Uterus (tissue), 3 donors: ENCODE measurements at regions not wholly inside any gene's neighbourhood (a gene's known extent, or its start where the extent isn't known, plus 50 kb on each side); places are given as distances from the start of the nearest gene placed in this dataset.

Experiments
- DNase-seq, 2 donors: peaks; one replicate each; pipeline ENCODE4 v3.0.0-alpha.2; 2019 to 2020
- H3K27ac ChIP-seq, 2 donors: fragments of 200-600 bp; sonication (generic); 1 replicate in 1 of 2; 2 replicates in 1 of 2; pipeline ENCODE4 v1.5.1; 2016 to 2018
- H3K27me3 ChIP-seq, 2 donors: fragments of 200-600 bp; sonication (generic); one replicate each; pipeline ENCODE4 v1.5.1; 2018 to 2019; ENCODE audit warnings: control low read depth in 1 of 2
- H3K36me3 ChIP-seq, 2 donors: fragments of 200-600 bp; sonication (generic); one replicate each; pipeline ENCODE4 v1.5.1; 2019; ENCODE audit warnings: control low read depth in 1 of 2
- H3K4me1 ChIP-seq, 2 donors: fragments of 200-600 bp; sonication (generic); one replicate each; pipeline ENCODE4 v1.5.1; 2018 to 2019; ENCODE audit warnings: control low read depth in 1 of 2
- H3K4me3 ChIP-seq, 2 donors: fragments of 200-600 bp; sonication (generic); 1 replicate in 1 of 2; 2 replicates in 1 of 2; pipeline ENCODE4 v1.5.1; 2018 to 2019; ENCODE audit warnings: mild to moderate bottlenecking in 1 of 2
- H3K9me3 ChIP-seq, 2 donors: fragments of 200-600 bp; sonication (generic); one replicate each; pipeline ENCODE4 v1.5.1; 2019; ENCODE audit warnings: control low read depth in 1 of 2
- POLR2A ChIP-seq, 2 donors: fragments of 450-650 bp; IDR thresholded peaks; one replicate each; pipeline ENCODE4 v1.6.1; 2016; ENCODE audit warnings: antibody characterized with exemption in 2 of 2, mild to moderate bottlenecking in 1 of 2, moderate library complexity in 1 of 2
- intact Hi-C: fragments of 100-400 bp; cut with DNase I; formaldehyde crosslinking; loops from one replicate; pipeline ENCODE4 v1.15.1; 2023; ENCODE audit warnings: low total_unique reads
- TF ChIP-seq, protein P1 (sequence below), 4 experiments: fragments of 200-600 bp in 2 of 4; fragments of 450-650 bp in 2 of 4; sonication (generic) in 2 of 4; IDR thresholded peaks; one replicate each; pipeline ENCODE4 v1.5.1; 2016 to 2019; ENCODE audit warnings: antibody characterized with exemption in 4 of 4, mild to moderate bottlenecking in 2 of 4, moderate library complexity in 1 of 4
- donor health status: DM: yes; HTN: yes; CAD: no.

DNA sequence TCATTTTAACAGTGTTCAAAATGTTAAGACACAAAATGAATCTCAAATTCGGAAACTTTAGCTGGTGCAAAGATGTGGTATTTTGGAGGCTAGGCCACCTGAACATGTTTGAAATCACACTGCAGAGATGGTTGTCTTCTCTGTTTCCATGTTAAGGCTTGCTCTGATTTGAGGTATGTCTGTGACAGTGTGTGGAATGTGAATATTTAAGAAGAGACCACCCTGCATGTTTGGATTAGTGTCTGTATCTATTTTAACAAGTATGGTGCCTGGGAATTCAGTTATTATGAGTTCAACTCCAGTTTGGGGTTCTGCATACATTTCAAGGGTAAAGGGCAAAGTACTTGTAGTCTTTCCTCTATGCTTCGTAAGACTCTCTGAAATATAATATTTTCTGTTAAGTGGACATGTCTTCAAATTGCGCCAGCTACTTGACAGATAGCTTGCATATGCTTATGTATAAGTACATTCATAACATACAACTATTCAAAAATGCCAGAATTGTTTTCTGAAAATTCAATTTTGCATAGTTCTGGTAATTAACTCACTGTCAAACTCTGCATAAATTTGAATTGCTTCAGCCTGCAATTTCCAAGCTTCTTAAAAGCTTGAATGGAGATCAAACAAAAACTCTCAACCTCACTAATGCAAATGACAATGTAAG, 424.0 kb downstream of the ADAMTS20 start:
- TF ChIP-seq, protein P1, sequence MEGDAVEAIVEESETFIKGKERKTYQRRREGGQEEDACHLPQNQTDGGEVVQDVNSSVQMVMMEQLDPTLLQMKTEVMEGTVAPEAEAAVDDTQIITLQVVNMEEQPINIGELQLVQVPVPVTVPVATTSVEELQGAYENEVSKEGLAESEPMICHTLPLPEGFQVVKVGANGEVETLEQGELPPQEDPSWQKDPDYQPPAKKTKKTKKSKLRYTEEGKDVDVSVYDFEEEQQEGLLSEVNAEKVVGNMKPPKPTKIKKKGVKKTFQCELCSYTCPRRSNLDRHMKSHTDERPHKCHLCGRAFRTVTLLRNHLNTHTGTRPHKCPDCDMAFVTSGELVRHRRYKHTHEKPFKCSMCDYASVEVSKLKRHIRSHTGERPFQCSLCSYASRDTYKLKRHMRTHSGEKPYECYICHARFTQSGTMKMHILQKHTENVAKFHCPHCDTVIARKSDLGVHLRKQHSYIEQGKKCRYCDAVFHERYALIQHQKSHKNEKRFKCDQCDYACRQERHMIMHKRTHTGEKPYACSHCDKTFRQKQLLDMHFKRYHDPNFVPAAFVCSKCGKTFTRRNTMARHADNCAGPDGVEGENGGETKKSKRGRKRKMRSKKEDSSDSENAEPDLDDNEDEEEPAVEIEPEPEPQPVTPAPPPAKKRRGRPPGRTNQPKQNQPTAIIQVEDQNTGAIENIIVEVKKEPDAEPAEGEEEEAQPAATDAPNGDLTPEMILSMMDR (IDR thresholded peaks at IDR 0.05), result no peak
- TF ChIP-seq POLR2A (IDR thresholded peaks at IDR 0.05), result no peak
- H3K4me3 ChIP-seq, result no peak overlapping the region
- intact Hi-C loops, result no loop called here

GRCh38 chr12:43126652-43127375, 425.2 kb downstream of the ADAMTS20 start:
- Histone ChIP-seq H3K36me3 (no peaks in the 10 kb centered on the region), H3K4me3 (no peak overlapping the region), H3K9me3 (no peaks in the 10 kb centered on the region), H3K27me3 (no peaks in the 10 kb centered on the region), H3K27ac (no peak overlapping the region), H3K4me1 (no peaks in the 10 kb centered on the region)
- TF ChIP-seq, protein P1 (IDR thresholded peaks at IDR 0.05), result no peak
- no peak for TF ChIP-seq POLR2A (IDR thresholded peaks at IDR 0.05)
- intact Hi-C loops, result no loop called here
- DNase-seq, result no peak

More for the DNA sequence above, 424.0 kb downstream of the ADAMTS20 start:
- no peaks in the 10 kb centered on the region for H3K9me3 ChIP-seq
- H3K4me1 ChIP-seq, result no peaks in the 10 kb centered on the region
- no peak for DNase-seq
- H3K27ac ChIP-seq, result no peak overlapping the region
- H3K27me3 ChIP-seq, result no peaks in the 10 kb centered on the region
- no peaks in the 10 kb centered on the region for H3K36me3 ChIP-seq

DNA sequence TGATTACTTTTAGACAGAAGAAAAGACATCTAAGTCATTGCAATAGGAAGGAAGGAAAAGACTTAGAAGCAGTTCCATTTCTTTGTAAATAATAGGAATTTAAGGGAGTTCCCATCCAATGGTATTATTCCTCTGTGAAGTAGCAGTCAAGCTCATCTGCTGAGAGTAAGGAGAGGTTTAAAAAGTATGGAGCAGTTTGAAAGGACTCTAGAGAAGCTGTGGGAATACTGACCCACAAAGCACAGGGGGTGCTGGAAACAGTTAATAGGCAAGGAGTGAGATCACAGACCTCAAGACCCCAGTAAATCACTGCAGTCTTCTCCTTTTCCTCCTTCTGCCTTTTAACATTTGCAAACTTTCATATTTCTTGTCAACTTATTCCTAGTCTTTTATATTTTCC, 428.5 kb downstream of the ADAMTS20 start:
- no peak for TF ChIP-seq POLR2A (IDR thresholded peaks at IDR 0.05)
- TF ChIP-seq, protein P1 (IDR thresholded peaks at IDR 0.05), result no peak
- no peak overlapping the region for H3K4me3 ChIP-seq
- H3K36me3 ChIP-seq, result no peaks in the 10 kb centered on the region
- intact Hi-C loops, result no loop called here
- no peaks in the 10 kb centered on the region for H3K9me3 ChIP-seq
- H3K27ac ChIP-seq, result no peak overlapping the region
- H3K27me3 ChIP-seq, result no peaks in the 10 kb centered on the region
- H3K4me1 ChIP-seq, result no peaks in the 10 kb centered on the region
- DNase-seq, result no peak

DNA sequence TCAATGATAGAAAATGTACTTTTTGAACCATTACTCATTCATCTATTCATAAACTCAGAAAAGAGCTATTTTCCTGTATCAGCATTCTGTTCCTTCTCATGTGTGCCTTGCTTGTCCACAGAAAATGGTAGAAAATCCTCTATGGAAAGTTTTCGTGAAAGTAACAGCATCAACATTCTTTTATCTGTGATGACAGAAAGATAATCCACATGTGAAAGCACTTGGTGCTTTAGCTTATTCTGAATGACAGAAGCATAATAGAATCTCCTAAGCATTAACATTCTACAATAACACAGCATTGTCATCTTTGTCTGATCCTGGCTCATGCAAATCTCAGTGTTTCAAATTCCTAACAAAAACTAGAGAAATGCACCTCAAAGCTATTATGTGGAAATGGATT, 431.9 kb downstream of the ADAMTS20 start:
- Histone ChIP-seq H3K9me3 (no peaks in the 10 kb centered on the region), H3K36me3 (no peaks in the 10 kb centered on the region), H3K27ac (no peak overlapping the region), H3K4me1 (no peaks in the 10 kb centered on the region), H3K4me3 (no peak overlapping the region), H3K27me3 (no peaks in the 10 kb centered on the region)
- intact Hi-C loops, result no loop called here
- TF ChIP-seq, protein P1 (IDR thresholded peaks at IDR 0.05), result no peak
- no peak for TF ChIP-seq POLR2A (IDR thresholded peaks at IDR 0.05)
- no peak for DNase-seq

- H3K4me3 ChIP-seq, result no peak overlapping the region
- TF ChIP-seq, protein P1 (IDR thresholded peaks at IDR 0.05), result no peak
- no peak for TF ChIP-seq POLR2A (IDR thresholded peaks at IDR 0.05)
- intact Hi-C loops, result no loop called here
Observed at GRCh38 chr12:43118881-43119280, 433.1 kb downstream of the ADAMTS20 start.

More at GRCh38 chr12:43118881-43119280, 433.1 kb downstream of the ADAMTS20 start:
- H3K27ac ChIP-seq, result no peak overlapping the region
- no peaks in the 10 kb centered on the region for H3K36me3 ChIP-seq
- no peaks in the 10 kb centered on the region for H3K4me1 ChIP-seq
- no peaks in the 10 kb centered on the region for H3K9me3 ChIP-seq
- no peaks in the 10 kb centered on the region for H3K27me3 ChIP-seq
- no peak for DNase-seq
